Lung (tissue), 11 donors: ENCODE measurements at regions not wholly inside any gene's neighbourhood (a gene's known extent, or its start where the extent isn't known, plus 50 kb on each side); places are given as distances from the start of the nearest gene placed in this dataset.

ENCODE experiments used
- ATAC-seq: fragments of 200-7000 bp; cut with Tn5 transposase; one replicate; pipeline ENCODE4 v1.9.1; 2020; ENCODE audit warnings: moderate number of reproducible peaks; ENCODE audit not compliant: insufficient read depth, low FRiP score
- DNase-seq, 3 donors: peaks; one replicate each; pipeline ENCODE4 v3.0.0-alpha.2; 2013 to 2017
- H3K27ac ChIP-seq, 2 donors: one replicate each; pipeline ENCODE4 v1.5.1; 2013; ENCODE audit warnings: mild to moderate bottlenecking in 2 of 2, moderate library complexity in 2 of 2, control low read depth in 1 of 2, inconsistent platforms in 1 of 2, low read depth in 1 of 2, low read length in 1 of 2
- H3K27me3 ChIP-seq, 3 donors: one replicate each; pipeline ENCODE4 v1.5.1; 2013; ENCODE audit warnings: low read length in 2 of 3; ENCODE audit not compliant: control insufficient read depth in 3 of 3, insufficient read depth in 3 of 3
- H3K36me3 ChIP-seq, 4 donors: one replicate each; pipeline ENCODE4 v1.5.1; 2013; ENCODE audit warnings: low read length in 4 of 4, mild to moderate bottlenecking in 1 of 4, moderate library complexity in 1 of 4; ENCODE audit not compliant: control insufficient read depth in 4 of 4, insufficient read depth in 4 of 4
- H3K4me1 ChIP-seq, 5 donors: one replicate each; pipeline ENCODE4 v1.5.1; 2013; ENCODE audit warnings: low read length in 5 of 5, mild to moderate bottlenecking in 2 of 5, moderate library complexity in 1 of 5; ENCODE audit not compliant: control insufficient read depth in 5 of 5, insufficient read depth in 5 of 5
- H3K4me3 ChIP-seq: one replicate; pipeline ENCODE4 v1.5.1; 2013; ENCODE audit warnings: mild to moderate bottlenecking, control low read depth, moderate library complexity
- H3K9ac ChIP-seq, 2 donors: one replicate each; pipeline ENCODE4 v1.5.1; 2013; ENCODE audit warnings: low read length in 2 of 2, control low read depth in 1 of 2; ENCODE audit not compliant: insufficient read depth in 1 of 2
- H3K9me3 ChIP-seq, 4 donors: one replicate each; pipeline ENCODE4 v1.5.1; 2013; ENCODE audit warnings: low read length in 3 of 4, mild to moderate bottlenecking in 1 of 4, moderate library complexity in 1 of 4; ENCODE audit not compliant: control insufficient read depth in 4 of 4, insufficient read depth in 3 of 4
- CTCF ChIP-seq: IDR thresholded peaks from 2 replicates; pipeline ENCODE4 v1.5.1; 2012; ENCODE audit warnings: mild to moderate bottlenecking; ENCODE audit errors: control extremely low read depth, extremely low read depth
- WGBS, 2 donors: extraction: QIAGEN DNeasy Blood & Tissue Kit; methylation state at CpG; one replicate each; pipeline ENCODE4 v1.1.7; 2013; 5-methylcytosine and 5-hydroxymethylcytosine counted together
- donor health status: control.
- donor health status: control.
- donor health status: Bipolar disorder and iron deficiency.
- donor health status: healthy.
- donor health status: DM: yes; HTN: yes; CAD: no.

DNA sequence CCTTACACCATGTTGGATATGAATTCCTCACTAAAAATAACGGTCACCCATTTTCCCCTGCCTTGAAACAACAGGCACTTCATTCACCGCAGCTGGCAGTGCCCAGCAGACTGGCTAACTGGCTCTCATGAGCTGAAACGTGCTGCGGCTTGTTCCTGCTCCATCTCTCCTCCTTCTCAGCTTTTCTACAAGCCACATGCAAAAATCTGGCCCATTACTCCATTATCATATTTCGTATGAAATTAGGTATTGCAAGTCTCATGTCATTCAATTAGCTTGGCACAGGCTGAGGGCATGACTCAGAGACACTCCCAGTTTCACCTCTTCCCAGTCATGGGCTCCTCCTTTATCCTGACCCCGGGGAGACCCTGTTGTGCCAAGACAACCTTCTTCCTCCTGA lies 60.0 kb downstream of the MAGEF1 start:
- Histone ChIP-seq H3K9me3 (no peaks in the 10 kb centered on the region), H3K36me3 (no peaks in the 10 kb centered on the region), H3K27ac (no peak overlapping the region), H3K4me1 (peaks cover 0 to 31% (median 14%) of the 10 kb centered on the region in 5 donors), H3K27me3 (no peaks in the 10 kb centered on the region), H3K9ac (no peak overlapping the region), H3K4me3 (no peak overlapping the region)
- ATAC-seq, result no peak
- DNase-seq, result no peak
- 83 to 88% methylated on average over 6 of the region's 6 CpGs for WGBS, 2 donors
- TF ChIP-seq CTCF, result no peak

GRCh38 chr3:184648636-184649035 lies 63.2 kb downstream of the MAGEF1 start:
- H3K4me3 ChIP-seq, result no peak overlapping the region
- ATAC-seq (no peak), DNase-seq (peak; percentile 90 to 96 (median 94))
- peak overlapping the region in 1 of 2 donors; percentile 28 for H3K9ac ChIP-seq
- no peak for TF ChIP-seq CTCF
- no peaks in the 10 kb centered on the region for H3K27me3 ChIP-seq
- H3K4me1 ChIP-seq, result peaks cover 0 to 31% (median 18%) of the 10 kb centered on the region in 5 donors
- no peaks in the 10 kb centered on the region for H3K36me3 ChIP-seq
- no peak overlapping the region for H3K27ac ChIP-seq
- H3K9me3 ChIP-seq, result no peaks in the 10 kb centered on the region
- WGBS, 2 donors, result 66 to 82% methylated on average over 10 of the region's 10 CpGs

- ATAC-seq (no peak), DNase-seq (peak in 1 of 3 donors; percentile 43)
- H3K4me3 ChIP-seq, result no peak overlapping the region
- H3K9ac ChIP-seq, result no peak overlapping the region
- H3K9me3 ChIP-seq, result no peaks in the 10 kb centered on the region
- no peak overlapping the region for H3K27ac ChIP-seq
- 91 to 92% methylated on average over 7 of the region's 7 CpGs for WGBS, 2 donors
- H3K27me3 ChIP-seq, result no peaks in the 10 kb centered on the region
- H3K4me1 ChIP-seq, result peaks cover 0 to 38% (median 18%) of the 10 kb centered on the region in 5 donors
- no peak for TF ChIP-seq CTCF
- no peaks in the 10 kb centered on the region for H3K36me3 ChIP-seq
Measured at GRCh38 chr3:184647405-184647936, 64.4 kb downstream of the MAGEF1 start.

DNA sequence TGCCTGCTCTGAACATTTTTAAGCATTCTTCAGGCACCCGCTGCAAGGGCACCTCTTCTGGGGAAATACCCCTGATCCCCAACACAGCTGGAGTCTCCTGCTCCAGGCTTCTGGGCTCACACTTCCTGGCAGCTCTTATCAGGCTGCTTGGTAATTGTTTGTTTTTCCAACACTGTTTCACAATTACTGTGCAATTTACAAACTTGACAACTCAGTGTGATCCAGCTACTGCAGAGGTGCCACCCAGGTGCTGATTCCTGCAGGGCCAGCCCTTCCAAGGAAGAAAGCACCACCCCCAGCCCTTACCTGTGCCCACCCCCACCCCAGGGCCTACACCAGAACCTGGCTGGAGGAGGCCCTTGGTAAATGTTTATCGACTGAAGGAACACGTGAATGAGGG lies 66.5 kb downstream of the MAGEF1 start:
- Histone ChIP-seq H3K36me3 (no peaks in the 10 kb centered on the region), H3K4me3 (no peak overlapping the region), H3K9ac (no peak overlapping the region), H3K4me1 (peaks cover 0 to 31% (median 14%) of the 10 kb centered on the region in 5 donors), H3K27ac (no peak overlapping the region), H3K27me3 (no peaks in the 10 kb centered on the region), H3K9me3 (no peaks in the 10 kb centered on the region)
- no peak for TF ChIP-seq CTCF
- whole genome bisulfite sequencing, 2 donors, result 61 to 72% methylated on average over 3 of the region's 3 CpGs
- ATAC-seq (peak; percentile 35), DNase-seq (peak; percentile 57 to 79 (median 61))
